ENCODE measurements at regions not wholly inside any gene's neighbourhood (a gene's known extent, or its start where the extent isn't known, plus 50 kb on each side); places are given as distances from the start of the nearest gene placed in this dataset.

DNA sequence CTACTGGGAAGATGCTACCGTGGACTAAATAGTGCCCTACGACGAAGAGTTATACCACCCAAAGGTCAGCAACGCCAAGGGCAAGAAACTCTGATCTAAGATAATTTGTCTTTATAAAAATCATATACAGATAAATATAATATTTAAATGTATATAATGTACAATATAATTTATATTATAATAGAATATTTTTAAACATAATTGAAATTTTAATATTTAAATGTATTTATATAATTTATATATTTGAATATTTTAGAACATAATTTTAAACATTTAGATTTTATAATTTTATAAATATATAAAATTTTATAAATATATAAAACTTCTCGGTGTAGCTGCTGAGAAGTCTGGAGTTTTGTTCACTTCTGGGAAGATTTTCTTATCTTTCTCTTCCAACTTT lies 209.2 kb downstream of the FOXL1 start:
- TF ChIP-seq CTCF (IDR thresholded peaks at IDR 0.05) (no peak), POLR2A (IDR thresholded peaks at IDR 0.05) (no peak), EP300 (IDR thresholded peaks at IDR 0.05) (no peak)

All from ovary (tissue), 3 donors.